ENCODE measurements at regions not wholly inside any gene's neighbourhood (a gene's known extent, or its start where the extent isn't known, plus 50 kb on each side); places are given as distances from the start of the nearest gene placed in this dataset.
"Not testable (repeated sequence)": the region's sequence is repeated elsewhere in the genome, so short reads cannot be mapped to it uniquely, and the experiment has no call there.

DNA sequence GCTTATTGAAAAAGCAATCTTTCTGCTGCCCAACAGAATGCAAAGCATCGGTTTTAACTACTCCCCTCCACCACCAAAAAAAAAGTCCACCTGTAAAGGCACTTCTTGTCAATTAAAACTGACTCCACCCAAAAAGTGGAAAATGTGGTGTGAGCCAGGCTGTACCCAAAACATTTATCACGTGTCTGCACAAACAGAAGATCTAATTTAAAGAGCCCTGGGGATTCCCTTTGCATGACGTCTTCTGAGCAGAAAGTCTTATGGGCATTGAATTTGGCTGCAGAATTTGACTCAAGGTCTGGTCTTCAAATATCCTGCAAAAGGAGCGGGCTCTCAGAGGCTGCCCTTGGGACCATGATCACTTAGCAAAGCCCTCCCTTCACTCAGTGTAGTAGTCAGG is 358.3 kb upstream of the KLHL29 start:
- no peak for DNase-seq (ENCODE audit: low read depth)

GRCh38 chr2:23027396-23027795 is 357.6 kb upstream of the KLHL29 start:
- no peak for DNase-seq (ENCODE audit: low read depth)

GRCh38 chr2:23028106-23028505 is 356.9 kb upstream of the KLHL29 start:
- DNase-seq (ENCODE audit: low read depth) = no peak

GRCh38 chr2:23029111-23029510 is 355.9 kb upstream of the KLHL29 start:
- DNase-seq (ENCODE audit: low read depth) = no peak

DNA sequence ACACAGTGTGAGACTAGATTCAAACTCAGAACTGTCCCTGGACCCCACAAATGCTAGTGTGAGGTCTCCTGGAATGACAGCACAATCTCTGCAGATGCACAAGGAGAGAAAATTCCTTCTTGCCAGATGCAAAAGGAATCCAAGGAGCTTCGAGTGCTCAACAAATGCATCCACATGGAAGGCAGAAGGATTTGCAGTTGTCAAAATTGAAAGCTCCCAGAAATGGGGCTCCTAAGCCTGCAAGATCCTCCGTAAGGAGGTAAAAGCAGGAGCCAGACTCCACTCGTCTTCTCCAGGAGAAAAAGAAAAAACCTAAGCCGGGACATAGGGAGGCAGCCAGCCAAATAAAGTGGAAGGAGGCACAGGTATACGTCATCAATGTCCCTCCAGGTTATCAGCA is 355.0 kb upstream of the KLHL29 start:
- no peak for DNase-seq (ENCODE audit: low read depth)

DNA sequence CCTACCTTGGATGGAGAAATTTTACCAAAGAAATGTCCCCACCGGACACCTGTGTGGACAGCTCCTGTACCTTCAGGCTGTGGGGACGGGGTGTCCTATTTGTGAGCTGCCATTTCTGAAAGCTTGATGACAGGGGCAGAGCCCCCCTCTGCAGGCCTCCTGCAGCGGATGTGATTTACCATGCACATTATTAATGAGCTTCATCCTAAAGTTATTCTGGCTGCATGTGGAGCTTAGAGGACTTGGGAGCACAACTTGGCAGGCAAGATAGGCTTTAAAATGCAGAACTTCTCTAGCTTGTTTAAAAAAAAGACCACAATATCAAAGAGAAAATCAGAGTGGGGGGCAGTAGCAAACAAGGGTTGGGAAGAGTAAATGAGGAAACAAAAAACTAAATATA is 350.0 kb upstream of the KLHL29 start:
- DNase-seq (ENCODE audit: low read depth) = no peak

DNA sequence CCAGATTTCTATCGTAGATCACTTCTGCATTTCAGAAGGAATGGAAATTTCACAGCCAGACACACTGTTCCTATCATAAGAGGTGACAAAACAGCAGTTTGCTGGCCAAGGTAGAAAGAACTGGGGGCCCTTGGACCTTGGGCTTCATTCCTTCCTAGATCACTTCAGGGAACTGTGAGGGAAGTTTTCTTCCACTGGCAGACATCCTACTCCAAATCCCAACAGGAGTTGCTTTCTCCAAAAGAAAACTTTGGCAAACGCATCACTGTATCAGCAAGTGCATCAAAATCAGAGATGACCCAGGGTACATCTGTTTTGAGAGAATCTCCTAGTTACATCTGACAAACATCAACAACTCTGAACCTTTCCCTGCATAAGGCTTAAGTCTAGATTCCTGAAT is 348.4 kb upstream of the KLHL29 start:
- no peak for DNase-seq (ENCODE audit: low read depth)

DNA sequence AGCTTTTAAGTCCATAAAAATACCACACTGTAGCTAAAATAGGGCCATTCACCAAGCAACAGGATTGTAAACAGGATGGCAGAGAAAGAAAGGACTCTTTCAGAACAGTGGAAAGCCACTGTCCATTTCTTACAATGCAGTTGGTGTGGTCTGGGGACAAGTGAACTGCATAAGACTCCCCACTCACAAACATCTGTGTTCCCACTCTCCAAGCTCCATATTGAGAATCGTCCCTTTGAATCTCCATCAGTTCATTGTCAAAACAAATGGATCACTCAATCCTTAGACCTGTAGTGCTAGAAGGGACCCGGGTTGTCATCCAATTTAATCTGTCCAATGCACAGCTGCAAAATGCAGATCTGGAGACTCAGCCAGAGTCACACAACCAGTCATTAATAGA is 347.4 kb upstream of the KLHL29 start:
- DNase-seq (ENCODE audit: low read depth) = no peak

GRCh38 chr2:23041443-23041842 is 343.5 kb upstream of the KLHL29 start:
- DNase-seq (ENCODE audit: low read depth) = no peak

GRCh38 chr2:23042216-23042906 is 342.6 kb upstream of the KLHL29 start:
- no peak for DNase-seq (ENCODE audit: low read depth)

GRCh38 chr2:23050388-23050787 is 334.6 kb upstream of the KLHL29 start:
- no peak for DNase-seq (ENCODE audit: low read depth)

DNA sequence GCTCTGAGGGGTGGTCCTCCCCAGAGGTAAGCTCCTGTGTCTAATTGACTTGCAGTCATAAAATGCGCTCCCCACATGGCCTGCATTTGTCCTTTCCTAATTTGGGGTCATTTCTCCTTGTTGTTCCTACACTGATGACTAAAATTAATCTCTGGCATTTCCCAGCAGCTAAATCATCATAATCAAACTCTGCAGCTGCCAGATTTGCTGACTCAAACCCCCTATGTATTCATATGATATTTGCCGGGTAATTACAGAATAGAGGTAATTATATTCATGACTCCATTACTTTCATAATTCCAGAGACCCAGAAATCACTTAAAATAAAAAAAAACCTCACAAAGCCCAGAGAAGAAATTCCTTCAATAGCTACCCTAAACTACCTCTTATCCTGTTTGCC is 331.4 kb upstream of the KLHL29 start:
- no peak for DNase-seq (ENCODE audit: low read depth)

DNA sequence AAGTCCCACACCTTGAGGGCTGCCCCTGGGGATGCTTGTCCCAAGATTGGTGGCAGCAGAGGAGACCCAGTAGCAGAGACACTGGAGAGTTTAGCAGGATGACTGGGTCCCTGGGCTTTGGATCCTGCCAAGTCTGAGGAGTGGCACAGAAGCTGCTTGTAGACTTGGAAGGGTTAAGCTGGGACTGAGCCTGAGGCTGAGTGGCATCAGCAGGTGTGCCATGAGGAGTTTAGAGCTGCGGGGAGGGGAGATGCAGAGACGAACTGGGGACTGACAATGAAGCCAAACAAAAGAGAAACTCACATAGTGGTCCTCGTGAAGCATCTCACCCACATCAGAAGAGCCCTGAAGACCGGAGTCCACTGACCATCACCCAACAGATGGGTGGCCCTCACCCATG is 329.7 kb upstream of the KLHL29 start:
- DNase-seq (ENCODE audit: low read depth) = no peak

DNA sequence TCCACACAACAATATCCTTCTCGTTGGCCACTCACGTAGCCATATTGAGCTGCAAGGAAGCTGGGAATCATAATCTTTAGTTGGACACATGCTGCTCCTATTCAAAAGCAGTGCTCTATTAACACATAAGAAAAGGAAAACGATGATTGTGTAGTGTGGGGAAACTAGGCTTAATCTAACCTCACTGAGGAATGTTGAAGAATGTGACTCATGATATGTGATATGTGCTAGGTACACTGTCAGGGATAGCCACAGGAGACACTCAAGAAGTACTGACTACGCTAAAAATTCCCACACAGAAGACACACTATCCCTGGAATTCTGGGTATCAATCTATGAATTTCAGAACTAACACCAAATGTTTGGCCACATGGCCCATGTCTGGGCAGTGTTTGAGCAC is 328.1 kb upstream of the KLHL29 start:
- not testable (repeated sequence) for DNase-seq (ENCODE audit: low read depth)

GRCh38 chr2:23058435-23058834 is 326.5 kb upstream of the KLHL29 start:
- no peak for DNase-seq (ENCODE audit: low read depth)

- DNase-seq (ENCODE audit: low read depth) = no peak
These were observed 319.8 kb upstream of the KLHL29 start for GRCh38 chr2:23065210-23065609.

GRCh38 chr2:23065936-23066335 is 319.0 kb upstream of the KLHL29 start:
- no peak for DNase-seq (ENCODE audit: low read depth)

GRCh38 chr2:23066686-23067085 is 318.3 kb upstream of the KLHL29 start:
- no peak for DNase-seq (ENCODE audit: low read depth)

GRCh38 chr2:23069156-23069555 is 315.8 kb upstream of the KLHL29 start:
- no peak for DNase-seq (ENCODE audit: low read depth)

- DNase-seq (ENCODE audit: low read depth) = no peak
These were observed 315.1 kb upstream of the KLHL29 start for GRCh38 chr2:23069923-23070322.

GRCh38 chr2:23073056-23073455 is 311.9 kb upstream of the KLHL29 start:
- no peak for DNase-seq (ENCODE audit: low read depth)

- DNase-seq (ENCODE audit: low read depth) = no peak
These were observed 311.3 kb upstream of the KLHL29 start for GRCh38 chr2:23073671-23074070.

DNA sequence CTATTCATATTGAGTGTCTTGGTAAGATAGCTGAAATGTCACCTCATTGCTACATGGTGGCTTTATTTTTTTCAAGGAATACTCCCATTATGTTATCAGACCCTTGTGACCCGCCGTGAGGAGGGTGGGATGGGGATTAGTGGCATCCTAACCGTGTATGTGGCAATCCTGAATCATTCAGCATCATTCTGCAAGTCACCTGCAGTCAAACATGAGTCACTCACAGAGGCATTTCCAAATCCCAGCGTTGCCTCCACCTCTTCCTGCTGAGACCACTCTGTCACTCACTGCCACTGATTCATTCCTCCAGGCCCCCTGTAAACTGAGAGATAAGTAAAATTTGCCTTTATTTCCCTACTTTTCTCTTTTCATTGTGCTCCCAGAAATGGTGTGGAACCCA is 307.4 kb upstream of the KLHL29 start:
- no peak for DNase-seq (ENCODE audit: low read depth)

DNA sequence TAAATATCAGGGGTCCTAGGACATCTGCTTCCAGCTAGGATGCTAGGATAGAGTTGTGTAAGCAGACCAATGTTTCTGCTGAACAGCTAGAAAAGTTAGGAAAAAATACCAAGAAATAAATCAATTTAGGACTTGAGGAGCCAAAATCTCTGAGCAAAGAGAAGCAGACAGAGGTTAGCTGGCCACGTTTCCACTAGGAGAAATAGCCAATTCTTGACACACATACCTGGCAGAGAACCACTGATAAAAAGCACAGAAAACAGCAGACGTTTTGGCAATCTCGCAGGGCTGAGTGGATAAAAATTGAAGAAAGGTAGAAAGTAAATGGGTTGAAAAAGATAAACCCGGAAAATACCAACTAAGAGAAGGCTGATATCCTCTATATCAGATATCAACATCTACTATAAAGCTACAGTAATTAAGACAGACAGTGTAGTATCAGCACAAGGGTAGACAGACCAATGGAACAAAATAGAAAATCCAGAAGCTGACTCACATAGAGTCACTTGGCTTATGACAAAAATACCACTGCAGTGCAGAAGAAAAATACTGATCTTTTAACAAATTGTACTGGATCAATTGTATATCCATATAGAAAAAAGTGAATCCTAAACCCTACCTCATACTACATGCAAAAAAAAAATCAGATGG is 306.1 kb upstream of the KLHL29 start:
- DNase-seq (ENCODE audit: low read depth) = no peak

Data from non-pigmented ciliary epithelial cell (primary cell).